HG03108 (cell line): ENCODE measurements at regions not wholly inside any gene's neighbourhood (a gene's known extent, or its start where the extent isn't known, plus 50 kb on each side); places are given as distances from the start of the nearest gene placed in this dataset.
"Not testable (repeated sequence)": the region's sequence is repeated elsewhere in the genome, so short reads cannot be mapped to it uniquely, and the experiment has no call there.

Experiments used
- ATAC-seq: cut with Tn5 transposase; IDR thresholded peaks from one replicate; pipeline ENCODE4 v1.9.1; 2021; ENCODE audit warnings: moderate library complexity; ENCODE audit not compliant: unreplicated experiment

- ATAC-seq: no peak
Measured at GRCh38 chr4:34419871-34420270, 1824.4 kb downstream of the ARAP2 start.

- no peak for ATAC-seq
Measured at GRCh38 chr4:34422472-34423175, 1821.7 kb downstream of the ARAP2 start.

- no peak for ATAC-seq
Measured at GRCh38 chr4:34432706-34433105, 1811.6 kb downstream of the ARAP2 start.

- not testable (repeated sequence) for ATAC-seq
Measured at GRCh38 chr4:34434377-34434776, 1809.9 kb downstream of the ARAP2 start.

- no peak for ATAC-seq
Measured at GRCh38 chr4:34464196-34464595, 1780.1 kb downstream of the ARAP2 start.

GRCh38 chr4:34466411-34466810 lies 1777.9 kb downstream of the ARAP2 start:
- no peak for ATAC-seq

GRCh38 chr4:34469516-34469915 lies 1774.8 kb downstream of the ARAP2 start:
- no peak for ATAC-seq

GRCh38 chr4:34485252-34485651 lies 1759.1 kb downstream of the ARAP2 start:
- ATAC-seq: no peak

- no peak for ATAC-seq
Measured at GRCh38 chr4:34486461-34487363, 1757.6 kb downstream of the ARAP2 start.

- ATAC-seq: no peak
Measured at GRCh38 chr4:34492414-34492813, 1751.9 kb downstream of the ARAP2 start.

- no peak for ATAC-seq
Measured at GRCh38 chr4:34502086-34502485, 1742.2 kb downstream of the ARAP2 start.

GRCh38 chr4:34504731-34505130 lies 1739.6 kb downstream of the ARAP2 start:
- ATAC-seq: not testable (repeated sequence)

- not testable (repeated sequence) for ATAC-seq
Measured at GRCh38 chr4:34506511-34507092, 1737.7 kb downstream of the ARAP2 start.

- no peak for ATAC-seq
Measured at GRCh38 chr4:34512616-34513015, 1731.7 kb downstream of the ARAP2 start.

GRCh38 chr4:34516524-34516923 lies 1727.8 kb downstream of the ARAP2 start:
- ATAC-seq: no peak

- ATAC-seq: no peak
Measured at GRCh38 chr4:34534916-34535315, 1709.4 kb downstream of the ARAP2 start.

GRCh38 chr4:34566091-34566490 lies 1678.2 kb downstream of the ARAP2 start:
- ATAC-seq: no peak

GRCh38 chr4:34572026-34572425 lies 1672.3 kb downstream of the ARAP2 start:
- ATAC-seq: no peak

- ATAC-seq: no peak
Measured at GRCh38 chr4:34615315-34615714, 1629.0 kb downstream of the ARAP2 start.

GRCh38 chr4:34619531-34620162 lies 1624.7 kb downstream of the ARAP2 start:
- no peak for ATAC-seq

GRCh38 chr4:34628471-34628870 lies 1615.8 kb downstream of the ARAP2 start:
- no peak for ATAC-seq
